ENCODE measurements at regions not wholly inside any gene's neighbourhood (a gene's known extent, or its start where the extent isn't known, plus 50 kb on each side); places are given as distances from the start of the nearest gene placed in this dataset.

DNA sequence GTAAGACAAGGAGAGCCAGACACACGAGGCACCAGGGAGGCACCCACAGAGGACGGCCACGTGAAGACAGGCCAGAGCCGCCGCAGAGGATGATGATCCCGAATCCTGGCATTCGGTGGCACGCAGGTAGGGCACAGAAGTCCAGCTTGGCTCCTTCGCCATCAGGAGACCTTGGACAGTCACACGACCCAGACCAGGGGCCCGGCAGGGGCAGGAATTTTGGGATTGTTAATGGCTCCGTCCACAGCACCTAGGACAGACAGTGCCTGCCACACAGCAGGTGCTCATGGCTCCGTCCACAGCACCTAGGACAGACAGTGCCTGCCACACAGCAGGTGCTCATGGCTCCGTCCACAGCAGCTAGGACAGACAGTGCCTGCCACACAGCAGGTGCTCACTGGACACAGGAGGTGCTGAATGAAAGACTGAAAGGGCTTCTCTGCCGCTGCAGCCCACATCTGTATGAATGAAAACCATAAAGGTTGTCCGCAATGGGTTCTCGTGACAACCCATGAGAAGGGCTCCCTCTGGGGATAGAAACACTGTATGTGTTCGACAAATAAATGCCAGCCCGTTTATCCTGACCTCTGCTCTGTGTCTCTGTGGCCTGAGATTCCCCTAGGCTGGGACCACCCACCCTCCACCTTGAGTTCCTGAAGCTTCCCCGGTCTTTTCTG is 341.6 kb downstream of the CTTN start:
- TF ChIP-seq, protein P1, sequence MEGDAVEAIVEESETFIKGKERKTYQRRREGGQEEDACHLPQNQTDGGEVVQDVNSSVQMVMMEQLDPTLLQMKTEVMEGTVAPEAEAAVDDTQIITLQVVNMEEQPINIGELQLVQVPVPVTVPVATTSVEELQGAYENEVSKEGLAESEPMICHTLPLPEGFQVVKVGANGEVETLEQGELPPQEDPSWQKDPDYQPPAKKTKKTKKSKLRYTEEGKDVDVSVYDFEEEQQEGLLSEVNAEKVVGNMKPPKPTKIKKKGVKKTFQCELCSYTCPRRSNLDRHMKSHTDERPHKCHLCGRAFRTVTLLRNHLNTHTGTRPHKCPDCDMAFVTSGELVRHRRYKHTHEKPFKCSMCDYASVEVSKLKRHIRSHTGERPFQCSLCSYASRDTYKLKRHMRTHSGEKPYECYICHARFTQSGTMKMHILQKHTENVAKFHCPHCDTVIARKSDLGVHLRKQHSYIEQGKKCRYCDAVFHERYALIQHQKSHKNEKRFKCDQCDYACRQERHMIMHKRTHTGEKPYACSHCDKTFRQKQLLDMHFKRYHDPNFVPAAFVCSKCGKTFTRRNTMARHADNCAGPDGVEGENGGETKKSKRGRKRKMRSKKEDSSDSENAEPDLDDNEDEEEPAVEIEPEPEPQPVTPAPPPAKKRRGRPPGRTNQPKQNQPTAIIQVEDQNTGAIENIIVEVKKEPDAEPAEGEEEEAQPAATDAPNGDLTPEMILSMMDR (conservative IDR thresholded peaks at IDR 0.05; ENCODE audit: low read depth in 2 of 2) = peak in 1 of 2 experiments; percentile 30; a peak in 2 of 4 replicates
- TF ChIP-seq POLR2AphosphoS5 (IDR thresholded peaks at IDR 0.05; ENCODE audit: low read depth) (no peak), ZNF331 (CRISPR knock-in tag; IDR thresholded peaks at IDR 0.05; ENCODE audit: low read depth) (no peak), EZH2phosphoT487 (IDR thresholded peaks at IDR 0.05; ENCODE audit: unreplicated experiment) (no peak), EZH2 (IDR thresholded peaks at IDR 0.05; ENCODE audit: low read depth, unreplicated experiment) (no peak), NANOG (IDR thresholded peaks at IDR 0.05; ENCODE audit: borderline replicate concordance) (no peak)
- TF ChIP-seq, protein P2, sequence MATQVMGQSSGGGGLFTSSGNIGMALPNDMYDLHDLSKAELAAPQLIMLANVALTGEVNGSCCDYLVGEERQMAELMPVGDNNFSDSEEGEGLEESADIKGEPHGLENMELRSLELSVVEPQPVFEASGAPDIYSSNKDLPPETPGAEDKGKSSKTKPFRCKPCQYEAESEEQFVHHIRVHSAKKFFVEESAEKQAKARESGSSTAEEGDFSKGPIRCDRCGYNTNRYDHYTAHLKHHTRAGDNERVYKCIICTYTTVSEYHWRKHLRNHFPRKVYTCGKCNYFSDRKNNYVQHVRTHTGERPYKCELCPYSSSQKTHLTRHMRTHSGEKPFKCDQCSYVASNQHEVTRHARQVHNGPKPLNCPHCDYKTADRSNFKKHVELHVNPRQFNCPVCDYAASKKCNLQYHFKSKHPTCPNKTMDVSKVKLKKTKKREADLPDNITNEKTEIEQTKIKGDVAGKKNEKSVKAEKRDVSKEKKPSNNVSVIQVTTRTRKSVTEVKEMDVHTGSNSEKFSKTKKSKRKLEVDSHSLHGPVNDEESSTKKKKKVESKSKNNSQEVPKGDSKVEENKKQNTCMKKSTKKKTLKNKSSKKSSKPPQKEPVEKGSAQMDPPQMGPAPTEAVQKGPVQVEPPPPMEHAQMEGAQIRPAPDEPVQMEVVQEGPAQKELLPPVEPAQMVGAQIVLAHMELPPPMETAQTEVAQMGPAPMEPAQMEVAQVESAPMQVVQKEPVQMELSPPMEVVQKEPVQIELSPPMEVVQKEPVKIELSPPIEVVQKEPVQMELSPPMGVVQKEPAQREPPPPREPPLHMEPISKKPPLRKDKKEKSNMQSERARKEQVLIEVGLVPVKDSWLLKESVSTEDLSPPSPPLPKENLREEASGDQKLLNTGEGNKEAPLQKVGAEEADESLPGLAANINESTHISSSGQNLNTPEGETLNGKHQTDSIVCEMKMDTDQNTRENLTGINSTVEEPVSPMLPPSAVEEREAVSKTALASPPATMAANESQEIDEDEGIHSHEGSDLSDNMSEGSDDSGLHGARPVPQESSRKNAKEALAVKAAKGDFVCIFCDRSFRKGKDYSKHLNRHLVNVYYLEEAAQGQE (IDR thresholded peaks at IDR 0.05; ENCODE audit: unreplicated experiment) = no peak
- TF ChIP-seq, protein P3, sequence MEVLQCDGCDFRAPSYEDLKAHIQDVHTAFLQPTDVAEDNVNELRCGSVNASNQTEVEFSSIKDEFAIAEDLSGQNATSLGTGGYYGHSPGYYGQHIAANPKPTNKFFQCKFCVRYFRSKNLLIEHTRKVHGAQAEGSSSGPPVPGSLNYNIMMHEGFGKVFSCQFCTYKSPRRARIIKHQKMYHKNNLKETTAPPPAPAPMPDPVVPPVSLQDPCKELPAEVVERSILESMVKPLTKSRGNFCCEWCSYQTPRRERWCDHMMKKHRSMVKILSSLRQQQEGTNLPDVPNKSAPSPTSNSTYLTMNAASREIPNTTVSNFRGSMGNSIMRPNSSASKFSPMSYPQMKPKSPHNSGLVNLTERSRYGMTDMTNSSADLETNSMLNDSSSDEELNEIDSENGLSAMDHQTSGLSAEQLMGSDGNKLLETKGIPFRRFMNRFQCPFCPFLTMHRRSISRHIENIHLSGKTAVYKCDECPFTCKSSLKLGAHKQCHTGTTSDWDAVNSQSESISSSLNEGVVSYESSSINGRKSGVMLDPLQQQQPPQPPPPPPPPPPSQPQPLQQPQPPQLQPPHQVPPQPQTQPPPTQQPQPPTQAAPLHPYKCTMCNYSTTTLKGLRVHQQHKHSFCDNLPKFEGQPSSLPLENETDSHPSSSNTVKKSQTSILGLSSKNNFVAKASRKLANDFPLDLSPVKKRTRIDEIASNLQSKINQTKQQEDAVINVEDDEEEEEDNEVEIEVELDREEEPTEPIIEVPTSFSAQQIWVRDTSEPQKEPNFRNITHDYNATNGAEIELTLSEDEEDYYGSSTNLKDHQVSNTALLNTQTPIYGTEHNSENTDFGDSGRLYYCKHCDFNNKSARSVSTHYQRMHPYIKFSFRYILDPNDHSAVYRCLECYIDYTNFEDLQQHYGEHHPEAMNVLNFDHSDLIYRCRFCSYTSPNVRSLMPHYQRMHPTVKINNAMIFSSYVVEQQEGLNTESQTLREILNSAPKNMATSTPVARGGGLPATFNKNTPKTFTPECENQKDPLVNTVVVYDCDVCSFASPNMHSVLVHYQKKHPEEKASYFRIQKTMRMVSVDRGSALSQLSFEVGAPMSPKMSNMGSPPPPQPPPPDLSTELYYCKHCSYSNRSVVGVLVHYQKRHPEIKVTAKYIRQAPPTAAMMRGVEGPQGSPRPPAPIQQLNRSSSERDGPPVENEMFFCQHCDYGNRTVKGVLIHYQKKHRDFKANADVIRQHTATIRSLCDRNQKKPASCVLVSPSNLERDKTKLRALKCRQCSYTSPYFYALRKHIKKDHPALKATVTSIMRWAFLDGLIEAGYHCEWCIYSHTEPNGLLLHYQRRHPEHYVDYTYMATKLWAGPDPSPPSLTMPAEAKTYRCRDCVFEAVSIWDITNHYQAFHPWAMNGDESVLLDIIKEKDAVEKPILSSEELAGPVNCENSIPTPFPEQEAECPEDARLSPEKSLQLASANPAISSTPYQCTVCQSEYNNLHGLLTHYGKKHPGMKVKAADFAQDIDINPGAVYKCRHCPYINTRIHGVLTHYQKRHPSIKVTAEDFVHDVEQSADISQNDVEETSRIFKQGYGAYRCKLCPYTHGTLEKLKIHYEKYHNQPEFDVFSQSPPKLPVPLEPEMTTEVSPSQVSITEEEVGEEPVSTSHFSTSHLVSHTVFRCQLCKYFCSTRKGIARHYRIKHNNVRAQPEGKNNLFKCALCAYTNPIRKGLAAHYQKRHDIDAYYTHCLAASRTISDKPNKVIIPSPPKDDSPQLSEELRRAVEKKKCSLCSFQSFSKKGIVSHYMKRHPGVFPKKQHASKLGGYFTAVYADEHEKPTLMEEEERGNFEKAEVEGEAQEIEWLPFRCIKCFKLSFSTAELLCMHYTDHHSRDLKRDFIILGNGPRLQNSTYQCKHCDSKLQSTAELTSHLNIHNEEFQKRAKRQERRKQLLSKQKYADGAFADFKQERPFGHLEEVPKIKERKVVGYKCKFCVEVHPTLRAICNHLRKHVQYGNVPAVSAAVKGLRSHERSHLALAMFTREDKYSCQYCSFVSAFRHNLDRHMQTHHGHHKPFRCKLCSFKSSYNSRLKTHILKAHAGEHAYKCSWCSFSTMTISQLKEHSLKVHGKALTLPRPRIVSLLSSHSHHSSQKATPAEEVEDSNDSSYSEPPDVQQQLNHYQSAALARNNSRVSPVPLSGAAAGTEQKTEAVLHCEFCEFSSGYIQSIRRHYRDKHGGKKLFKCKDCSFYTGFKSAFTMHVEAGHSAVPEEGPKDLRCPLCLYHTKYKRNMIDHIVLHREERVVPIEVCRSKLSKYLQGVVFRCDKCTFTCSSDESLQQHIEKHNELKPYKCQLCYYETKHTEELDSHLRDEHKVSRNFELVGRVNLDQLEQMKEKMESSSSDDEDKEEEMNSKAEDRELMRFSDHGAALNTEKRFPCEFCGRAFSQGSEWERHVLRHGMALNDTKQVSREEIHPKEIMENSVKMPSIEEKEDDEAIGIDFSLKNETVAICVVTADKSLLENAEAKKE (CRISPR knock-in tag; IDR thresholded peaks at IDR 0.05) = no peak

Measured in GM23338 (cell line).